ENCODE measurements at regions not wholly inside any gene's neighbourhood (a gene's known extent, or its start where the extent isn't known, plus 50 kb on each side); places are given as distances from the start of the nearest gene placed in this dataset.
A peak's percentile ranks its signal among the peaks of the same experiment; 100 is the strongest.
"Not testable (repeated sequence)": the region's sequence is repeated elsewhere in the genome, so short reads cannot be mapped to it uniquely, and the experiment has no call there.

GRCh38 chr14:50020184-50020583 is 96.2 kb downstream of the VCPKMT start:
- DNase-seq: no peak

GRCh38 chr14:50020799-50021198 is 95.6 kb downstream of the VCPKMT start:
- no peak for DNase-seq

- DNase-seq: no peak
Observed at GRCh38 chr14:50021261-50022031, 94.9 kb downstream of the VCPKMT start.

GRCh38 chr14:50022661-50023060 is 93.7 kb downstream of the VCPKMT start:
- DNase-seq: no peak

- DNase-seq: peak; percentile 87
Observed at GRCh38 chr14:50023671-50024490, 92.5 kb downstream of the VCPKMT start.

GRCh38 chr14:50025073-50025472 is 91.3 kb downstream of the VCPKMT start:
- no peak for DNase-seq

- DNase-seq: peak; percentile 44
Observed at GRCh38 chr14:50025776-50026175, 90.6 kb downstream of the VCPKMT start.

GRCh38 chr14:50026396-50026795 is 90.0 kb downstream of the VCPKMT start:
- DNase-seq: no peak

- DNase-seq: no peak
Observed at GRCh38 chr14:50027816-50028215, 88.6 kb downstream of the VCPKMT start.

- DNase-seq: no peak
Observed at GRCh38 chr14:50028458-50028857, 87.9 kb downstream of the VCPKMT start.

- DNase-seq: no peak
Observed at GRCh38 chr14:50030036-50030435, 86.3 kb downstream of the VCPKMT start.

- DNase-seq: not testable (repeated sequence)
Observed at GRCh38 chr14:50030911-50031310, 85.5 kb downstream of the VCPKMT start.

- DNase-seq: peak; percentile 83
Observed at GRCh38 chr14:50031602-50032313, 84.6 kb downstream of the VCPKMT start.

- DNase-seq: not testable (repeated sequence)
Observed at GRCh38 chr14:50032462-50033167, 83.8 kb downstream of the VCPKMT start.

- no peak for DNase-seq
Observed at GRCh38 chr14:50035214-50035613, 81.2 kb downstream of the VCPKMT start.

- no peak for DNase-seq
Observed at GRCh38 chr14:50036211-50036610, 80.2 kb downstream of the VCPKMT start.

GRCh38 chr14:50036637-50037036 is 79.7 kb downstream of the VCPKMT start:
- no peak for DNase-seq

GRCh38 chr14:50037240-50037639 is 79.1 kb downstream of the VCPKMT start:
- DNase-seq: no peak

- DNase-seq: no peak
Observed at GRCh38 chr14:50037852-50038251, 78.5 kb downstream of the VCPKMT start.

GRCh38 chr14:50038398-50039119 is 77.8 kb downstream of the VCPKMT start:
- peak; percentile 100 for DNase-seq

- no peak for DNase-seq
Observed at GRCh38 chr14:50039120-50039517, 77.3 kb downstream of the VCPKMT start.

Measured in fibroblast of skin of right biceps (primary cell).